A549 (cell line): ENCODE measurements at regions not wholly inside any gene's neighbourhood (a gene's known extent, or its start where the extent isn't known, plus 50 kb on each side); places are given as distances from the start of the nearest gene placed in this dataset.

Experiments used
- EP300 ChIP-seq, 2 experiments: fragments of >200 bp; sonication (Bioruptor Twin); formaldehyde crosslinking; IDR thresholded peaks; 2 replicates in 1 of 2; 3 replicates in 1 of 2; pipeline ENCODE4 v1.6.1; 2016 to 2017
- FOSL2 ChIP-seq, 2 experiments: fragments of 450-650 bp in 1 of 2; fragments of >200 bp in 1 of 2; sonication (Bioruptor Twin) in 1 of 2; formaldehyde crosslinking; IDR thresholded peaks; 2 replicates each; pipeline versions ENCODE4 v1.5.0 to v1.6.1; 2016 to 2020; ENCODE audit warnings: mild to moderate bottlenecking in 1 of 2, moderate library complexity in 1 of 2
- NPAS2 ChIP-seq: fragments of 250-450 bp; sonication (Bioruptor Pico); IDR thresholded peaks from 2 replicates; pipeline ENCODE4 v1.8.0; 2022; ENCODE audit warnings: mild to moderate bottlenecking, moderate library complexity, borderline replicate concordance
- POLR2A ChIP-seq: IDR thresholded peaks from 2 replicates; pipeline ENCODE4 v1.6.1; 2012; ENCODE audit warnings: mild to moderate bottlenecking, low read length
- RAD21 ChIP-seq, 2 experiments: fragments of >200 bp in 1 of 2; sonication (Bioruptor Twin) in 1 of 2; formaldehyde crosslinking in 1 of 2; IDR thresholded peaks in 1 of 2; conservative IDR thresholded peaks in 1 of 2; 2 replicates in 1 of 2; 3 replicates in 1 of 2; pipeline ENCODE4 v1.6.1; 2012 to 2018; ENCODE audit warnings: inconsistent platforms in 1 of 2
- RCOR1 ChIP-seq: fragments of 150-350 bp; IDR thresholded peaks from 2 replicates; pipeline ENCODE4 v1.6.1; 2014; ENCODE audit warnings: antibody characterized with exemption, low read length, low read depth
- RFX5 ChIP-seq: fragments of 450-650 bp; IDR thresholded peaks from 2 replicates; pipeline ENCODE4 v1.7.1; 2014; ENCODE audit warnings: antibody characterized with exemption, mild to moderate bottlenecking, moderate library complexity
- TP53 ChIP-seq: fragments of 250-450 bp; sonication (Bioruptor Pico); IDR thresholded peaks from 2 replicates; pipeline ENCODE4 v1.5.0; 2021; ENCODE audit warnings: mild to moderate bottlenecking, moderate library complexity

DNA sequence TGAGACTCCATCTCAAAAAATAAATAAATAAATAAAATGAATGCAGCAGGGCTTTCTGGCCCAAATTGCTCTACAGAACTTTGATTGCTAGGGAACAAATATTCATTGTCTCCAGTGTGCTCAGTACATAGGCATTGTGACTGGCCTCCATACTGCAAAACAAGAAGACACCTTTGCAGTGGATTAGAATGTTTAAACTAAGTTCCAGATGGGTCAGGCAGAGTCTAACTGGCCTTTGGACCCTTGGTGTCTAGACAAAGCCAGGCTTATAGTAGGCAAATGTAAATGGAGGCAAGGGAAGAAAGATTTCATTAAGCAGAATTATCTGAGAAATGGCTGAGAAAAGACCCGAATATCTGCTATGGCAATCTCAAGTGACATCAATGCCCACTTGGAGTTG is 335.2 kb upstream of the C2CD4B start:
- no peak for TF ChIP-seq RCOR1
- TF ChIP-seq POLR2A = no peak
- TF ChIP-seq FOSL2 (IDR thresholded peaks at IDR 0.05) = no peak
- TF ChIP-seq FOSL2 (CRISPR knock-in tag; IDR thresholded peaks at IDR 0.05) = no peak
- no peak for TF ChIP-seq RAD21 (conservative IDR thresholded peaks at IDR 0.05 in 1 of 2, IDR thresholded peaks at IDR 0.05 in 1 of 2)
- no peak for TF ChIP-seq EP300 (IDR thresholded peaks at IDR 0.05)
- TF ChIP-seq NPAS2 (CRISPR knock-in tag) = no peak
- no peak for TF ChIP-seq RFX5
- no peak for TF ChIP-seq TP53 (CRISPR knock-in tag)
